ENCODE measurements at regions not wholly inside any gene's neighbourhood (a gene's known extent, or its start where the extent isn't known, plus 50 kb on each side); places are given as distances from the start of the nearest gene placed in this dataset.

GRCh38 chr2:200159357-200159707, 147.2 kb upstream of the SPATS2L start:
- intact Hi-C loops (cut with DNase I; ENCODE audit: low total_unique reads), result no loop called here
- Histone ChIP-seq H3K27ac (no peak overlapping the region), H3K9me3 (peaks cover 0 to 10% (median 0%) of the 10 kb centered on the region in 8 donors), H3K36me3 (no peaks in the 10 kb centered on the region), H3K4me3 (no peak overlapping the region), H3K27me3 (replicated peaks in 1 of 7) (no peaks in the 10 kb centered on the region), H3K4me1 (peaks cover 0 to 4% (median 0%) of the 10 kb centered on the region in 6 donors)
- no peak for TF ChIP-seq POLR2A (IDR thresholded peaks at IDR 0.05)
- no peak for TF ChIP-seq POLR2AphosphoS5 (IDR thresholded peaks at IDR 0.05)
- no peak for DNase-seq

- intact Hi-C loops (cut with DNase I; ENCODE audit: low total_unique reads), result no loop called here
- 79 to 84% (median 82%) methylated on average over 11 of the region's 11 CpGs for WGBS, 5 donors
- Histone ChIP-seq H3K27me3 (replicated peaks in 1 of 7) (no peaks in the 10 kb centered on the region), H3K4me3 (no peak overlapping the region), H3K36me3 (no peaks in the 10 kb centered on the region), H3K27ac (no peak overlapping the region), H3K9me3 (peaks cover 0 to 11% (median under 1%) of the 10 kb centered on the region in 8 donors), H3K4me1 (peaks cover 0 to 4% (median 0%) of the 10 kb centered on the region in 6 donors)
- no peak for DNase-seq
- no peak for TF ChIP-seq CTCF (IDR thresholded peaks at IDR 0.05 in 8 of 11, conservative IDR thresholded peaks at IDR 0.05 in 3 of 11)
- TF ChIP-seq POLR2AphosphoS5 (IDR thresholded peaks at IDR 0.05), result no peak
- no peak for TF ChIP-seq POLR2A (IDR thresholded peaks at IDR 0.05)
These were observed 146.4 kb upstream of the SPATS2L start for GRCh38 chr2:200159829-200160781.

- 81 to 95% (median 91%) methylated on average over 3 of the region's 3 CpGs for WGBS, 5 donors
- H3K27me3 ChIP-seq (replicated peaks in 1 of 7), result no peaks in the 10 kb centered on the region
- peaks cover 0 to 4% (median 0%) of the 10 kb centered on the region in 6 donors for H3K4me1 ChIP-seq
- intact Hi-C loops (cut with DNase I; ENCODE audit: low total_unique reads), result no loop called here
- no peak overlapping the region for H3K27ac ChIP-seq
- DNase-seq, result no peak
- H3K9me3 ChIP-seq, result peaks cover 0 to 25% (median 11%) of the 10 kb centered on the region in 8 donors
- H3K36me3 ChIP-seq, result no peaks in the 10 kb centered on the region
- TF ChIP-seq POLR2AphosphoS5 (IDR thresholded peaks at IDR 0.05), result no peak
- TF ChIP-seq POLR2A (IDR thresholded peaks at IDR 0.05), result no peak
- no peak for TF ChIP-seq CTCF (IDR thresholded peaks at IDR 0.05 in 8 of 11, conservative IDR thresholded peaks at IDR 0.05 in 3 of 11)
- no peak overlapping the region for H3K4me3 ChIP-seq
These were observed 145.0 kb upstream of the SPATS2L start for GRCh38 chr2:200161458-200161857.

GRCh38 chr2:200165687-200166086, 140.8 kb upstream of the SPATS2L start:
- intact Hi-C loops (cut with DNase I; ENCODE audit: low total_unique reads), result no loop called here
- H3K9me3 ChIP-seq, result peaks cover 0 to 26% (median 11%) of the 10 kb centered on the region in 8 donors
- no peak for TF ChIP-seq POLR2AphosphoS5 (IDR thresholded peaks at IDR 0.05)
- no peak for TF ChIP-seq CTCF (IDR thresholded peaks at IDR 0.05 in 8 of 11, conservative IDR thresholded peaks at IDR 0.05 in 3 of 11)
- no peak for TF ChIP-seq POLR2A (IDR thresholded peaks at IDR 0.05)
- H3K4me1 ChIP-seq, result peaks cover 0 to under 1% (median 0%) of the 10 kb centered on the region in 6 donors
- no peak overlapping the region for H3K4me3 ChIP-seq
- no peaks in the 10 kb centered on the region for H3K27me3 ChIP-seq (replicated peaks in 1 of 7)
- no peak for DNase-seq
- no peak overlapping the region for H3K27ac ChIP-seq
- H3K36me3 ChIP-seq, result no peaks in the 10 kb centered on the region
- 92 to 100% (median 100%) methylated on average over 1 of the region's 1 CpG for WGBS, 5 donors

All from spleen (tissue), 11 donors.